Naive B cell (primary cell): ENCODE measurements at regions not wholly inside any gene's neighbourhood (a gene's known extent, or its start where the extent isn't known, plus 50 kb on each side); places are given as distances from the start of the nearest gene placed in this dataset.

Experiments
- ATAC-seq, 2 donors: fragments of 150-1000 bp; cut with Tn5 transposase; 2 replicates each; pipeline ENCODE4 v1.10.0; 2021; ENCODE audit warnings: low read depth in 2 of 2, mild to moderate bottlenecking in 2 of 2, moderate library complexity in 2 of 2
- DNase-seq: peaks from one replicate; pipeline ENCODE4 v3.0.0; 2022
- H3K27ac Mint-ChIP-seq, 6 donors: one replicate each; pipeline ENCODE4 v1.8.0; 2020 to 2022; ENCODE audit warnings: mild to moderate bottlenecking in 6 of 6, mixed read lengths in 6 of 6, moderate library complexity in 5 of 6, inconsistent platforms in 2 of 6
- H3K27me3 Mint-ChIP-seq, 3 donors: one replicate each; pipeline ENCODE4 v1.8.0; 2021 to 2022; ENCODE audit warnings: mixed read lengths in 3 of 3, mild to moderate bottlenecking in 1 of 3
- H3K36me3 Mint-ChIP-seq, 2 donors: one replicate each; pipeline ENCODE4 v1.8.0; 2020 to 2022; ENCODE audit warnings: mixed read lengths in 2 of 2, inconsistent platforms in 1 of 2, mild to moderate bottlenecking in 1 of 2
- H3K4me1 Mint-ChIP-seq, 3 donors: one replicate each; pipeline ENCODE4 v1.8.0; 2020 to 2022; ENCODE audit warnings: mixed read lengths in 3 of 3, inconsistent platforms in 1 of 3, mild to moderate bottlenecking in 1 of 3, moderate library complexity in 1 of 3
- H3K4me3 Mint-ChIP-seq, 8 donors: one replicate each; pipeline ENCODE4 v1.8.0; 2020 to 2022; ENCODE audit warnings: mild to moderate bottlenecking in 8 of 8, mixed read lengths in 8 of 8, moderate library complexity in 8 of 8, inconsistent platforms in 2 of 8
- H3K9me3 Mint-ChIP-seq, 7 donors: one replicate each; pipeline ENCODE4 v1.8.0; 2020 to 2022; ENCODE audit warnings: mixed read lengths in 7 of 7, mild to moderate bottlenecking in 5 of 7, inconsistent platforms in 2 of 7, moderate library complexity in 1 of 7

- H3K9me3 Mint-ChIP-seq: peaks cover 0 to 5% (median 4%) of the 10 kb centered on the region in 7 donors
- no peaks in the 10 kb centered on the region for H3K36me3 Mint-ChIP-seq
- H3K4me1 Mint-ChIP-seq: no peaks in the 10 kb centered on the region
- no peak for ATAC-seq
- H3K27ac Mint-ChIP-seq: peak overlapping the region in 1 of 6 donors; percentile 55
- no peaks in the 10 kb centered on the region for H3K27me3 Mint-ChIP-seq
- no peak overlapping the region for H3K4me3 Mint-ChIP-seq
- no peak for DNase-seq
Measured at GRCh38 chr17:72393553-72393952, 272.7 kb downstream of the SOX9 start.

DNA sequence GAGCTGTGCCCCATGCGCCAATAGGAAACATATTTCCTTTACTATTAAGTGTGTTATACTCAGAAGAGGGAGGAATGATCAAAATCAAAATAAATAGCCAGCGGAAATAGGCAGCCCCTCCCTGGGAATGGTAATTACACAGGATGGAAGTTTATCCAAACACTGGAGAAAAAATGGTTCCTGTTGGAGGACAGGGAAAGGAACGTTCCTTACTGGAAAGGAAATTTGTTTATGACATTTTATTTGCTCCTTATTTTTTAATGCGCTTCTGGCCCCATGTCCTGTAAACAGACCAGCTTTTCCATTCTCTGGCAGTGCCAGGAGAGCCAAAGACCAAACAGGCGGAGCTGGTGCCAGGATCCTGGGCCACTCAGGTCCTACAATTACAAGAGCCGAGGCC, 273.7 kb downstream of the SOX9 start:
- ATAC-seq (no peak), DNase-seq (no peak)
- H3K36me3 Mint-ChIP-seq: no peaks in the 10 kb centered on the region
- no peaks in the 10 kb centered on the region for H3K4me1 Mint-ChIP-seq
- H3K27me3 Mint-ChIP-seq: no peaks in the 10 kb centered on the region
- peaks cover 0 to 5% (median 4%) of the 10 kb centered on the region in 7 donors for H3K9me3 Mint-ChIP-seq
- no peak overlapping the region for H3K4me3 Mint-ChIP-seq
- H3K27ac Mint-ChIP-seq: no peak overlapping the region

DNA sequence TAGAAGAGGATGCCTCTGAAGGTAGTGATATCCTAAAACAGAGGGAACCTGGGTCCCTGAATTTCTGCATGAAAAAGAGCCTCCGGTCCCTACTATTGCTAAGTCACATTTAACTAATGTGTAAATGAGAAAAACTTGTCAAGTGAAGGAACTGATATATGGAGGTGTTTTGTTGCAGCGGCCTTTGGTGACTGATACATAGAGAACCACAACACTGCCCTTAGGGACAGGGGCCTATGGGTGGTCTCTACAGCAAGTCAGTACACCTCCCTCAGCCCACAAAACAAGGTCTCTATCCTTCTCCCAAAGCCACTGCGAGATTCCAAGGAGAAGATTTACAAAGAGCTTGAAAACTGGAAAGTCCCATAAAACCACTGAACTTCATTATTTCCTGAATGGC, 275.3 kb downstream of the SOX9 start:
- Mint-ChIP-seq H3K4me3 (no peak overlapping the region), H3K27ac (no peak overlapping the region), H3K27me3 (no peaks in the 10 kb centered on the region), H3K4me1 (no peaks in the 10 kb centered on the region), H3K9me3 (peaks cover 0 to 6% (median 4%) of the 10 kb centered on the region in 7 donors), H3K36me3 (no peaks in the 10 kb centered on the region)
- DNase-seq (no peak), ATAC-seq (no peak)

DNA sequence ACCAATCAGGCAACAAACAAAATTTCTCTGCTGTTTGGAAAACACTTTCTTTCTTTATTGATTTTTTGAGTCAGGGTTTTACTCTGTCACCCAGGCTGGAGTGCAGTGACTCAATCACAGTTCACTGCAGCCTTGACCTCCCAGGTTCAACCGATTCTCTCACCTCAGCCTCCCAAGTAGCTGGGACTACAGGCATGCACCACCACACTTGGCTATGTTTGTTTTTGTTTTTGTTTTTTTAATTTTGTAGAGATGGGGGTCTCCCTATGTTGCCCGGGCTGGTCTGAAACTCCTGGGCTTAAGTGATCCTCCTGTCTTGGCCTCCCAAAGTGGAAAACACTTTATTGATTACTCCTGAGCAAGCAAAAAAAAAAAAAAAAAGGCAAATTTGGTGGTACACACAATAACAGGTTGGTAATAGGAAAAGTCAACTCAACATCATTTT, 276.4 kb downstream of the SOX9 start:
- Mint-ChIP-seq H3K27ac (no peak overlapping the region), H3K4me1 (no peaks in the 10 kb centered on the region), H3K27me3 (no peaks in the 10 kb centered on the region), H3K9me3 (peaks cover 0 to 9% (median 4%) of the 10 kb centered on the region in 7 donors), H3K36me3 (no peaks in the 10 kb centered on the region), H3K4me3 (no peak overlapping the region)
- no peak for ATAC-seq
- DNase-seq: no peak

DNA sequence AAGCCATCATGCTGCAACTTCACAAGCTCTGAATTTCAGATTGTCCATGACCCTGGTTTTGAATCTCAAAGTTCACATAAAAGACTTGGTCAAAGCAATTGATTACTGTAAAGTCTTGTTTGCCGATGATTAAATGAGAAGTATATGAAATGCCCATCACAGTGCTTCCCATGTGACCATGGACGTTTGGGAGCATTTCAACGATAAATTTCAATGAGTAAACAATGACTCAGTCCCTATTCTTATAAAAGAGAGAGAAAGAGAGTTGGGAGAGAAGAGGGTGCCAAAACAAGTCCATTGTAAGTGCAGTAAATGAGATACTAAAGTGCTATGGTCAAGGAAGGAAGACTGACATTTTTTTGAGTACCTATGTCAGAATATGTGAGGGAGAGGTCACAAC, 276.9 kb downstream of the SOX9 start:
- no peaks in the 10 kb centered on the region for H3K27me3 Mint-ChIP-seq
- no peak overlapping the region for H3K27ac Mint-ChIP-seq
- ATAC-seq (no peak), DNase-seq (no peak)
- no peaks in the 10 kb centered on the region for H3K4me1 Mint-ChIP-seq
- no peaks in the 10 kb centered on the region for H3K36me3 Mint-ChIP-seq
- H3K4me3 Mint-ChIP-seq: no peak overlapping the region
- H3K9me3 Mint-ChIP-seq: peaks cover 0 to 9% (median 4%) of the 10 kb centered on the region in 7 donors

- Mint-ChIP-seq H3K36me3 (no peaks in the 10 kb centered on the region), H3K4me1 (no peaks in the 10 kb centered on the region), H3K4me3 (no peak overlapping the region), H3K27ac (no peak overlapping the region), H3K27me3 (no peaks in the 10 kb centered on the region), H3K9me3 (peaks cover 0 to 9% (median 4%) of the 10 kb centered on the region in 7 donors)
- ATAC-seq (no peak), DNase-seq (no peak)
Measured at GRCh38 chr17:72399023-72399607, 278.3 kb downstream of the SOX9 start.

GRCh38 chr17:72399608-72400487, 279.0 kb downstream of the SOX9 start:
- DNase-seq: no peak
- Mint-ChIP-seq H3K4me3 (no peak overlapping the region), H3K9me3 (peaks cover 0 to 9% (median 4%) of the 10 kb centered on the region in 7 donors), H3K4me1 (no peaks in the 10 kb centered on the region), H3K27me3 (no peaks in the 10 kb centered on the region), H3K27ac (no peak overlapping the region), H3K36me3 (no peaks in the 10 kb centered on the region)
- no peak for ATAC-seq

DNA sequence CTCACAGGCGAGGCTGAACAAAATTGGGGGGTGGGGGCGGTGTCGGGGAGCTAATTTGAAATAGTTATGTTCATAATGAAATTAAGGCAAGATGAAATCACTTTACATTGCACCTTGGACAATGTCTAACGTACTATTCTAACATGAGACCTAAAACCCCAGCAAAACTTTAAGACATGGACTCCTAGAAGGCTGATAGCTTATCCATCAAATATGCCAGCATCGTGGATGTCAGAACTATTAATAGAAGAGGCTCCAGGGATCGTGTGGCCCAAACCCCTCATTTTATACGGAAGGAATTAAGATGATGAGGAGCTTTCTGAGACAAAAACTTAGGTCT, 279.6 kb downstream of the SOX9 start:
- Mint-ChIP-seq H3K27ac (no peak overlapping the region), H3K36me3 (no peaks in the 10 kb centered on the region), H3K27me3 (no peaks in the 10 kb centered on the region), H3K4me3 (no peak overlapping the region), H3K9me3 (peaks cover 0 to 9% (median 4%) of the 10 kb centered on the region in 7 donors), H3K4me1 (no peaks in the 10 kb centered on the region)
- DNase-seq (no peak), ATAC-seq (no peak)

DNA sequence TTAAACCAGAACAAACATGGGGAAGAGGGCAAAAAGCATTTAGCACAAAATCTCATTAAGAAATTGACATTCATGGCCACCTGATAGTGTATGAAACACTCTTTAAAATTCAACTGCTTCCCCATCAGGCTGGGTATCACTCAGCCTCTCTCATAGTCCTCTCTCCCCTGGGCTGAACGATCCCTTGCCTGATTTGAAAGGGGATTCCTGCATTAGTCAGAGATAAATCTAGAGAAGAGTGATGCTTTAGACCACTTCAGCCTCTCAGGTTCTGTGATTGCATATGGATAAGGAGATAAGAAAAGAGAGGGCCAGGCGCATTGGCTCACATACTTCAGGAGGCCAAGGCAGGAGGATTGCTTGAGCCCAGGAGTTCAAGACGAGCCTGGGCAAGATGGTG, 280.0 kb downstream of the SOX9 start:
- H3K27me3 Mint-ChIP-seq: no peaks in the 10 kb centered on the region
- H3K4me1 Mint-ChIP-seq: no peaks in the 10 kb centered on the region
- no peak overlapping the region for H3K4me3 Mint-ChIP-seq
- H3K27ac Mint-ChIP-seq: no peak overlapping the region
- DNase-seq (no peak), ATAC-seq (no peak)
- H3K36me3 Mint-ChIP-seq: no peaks in the 10 kb centered on the region
- peaks cover 0 to 9% (median 4%) of the 10 kb centered on the region in 7 donors for H3K9me3 Mint-ChIP-seq

DNA sequence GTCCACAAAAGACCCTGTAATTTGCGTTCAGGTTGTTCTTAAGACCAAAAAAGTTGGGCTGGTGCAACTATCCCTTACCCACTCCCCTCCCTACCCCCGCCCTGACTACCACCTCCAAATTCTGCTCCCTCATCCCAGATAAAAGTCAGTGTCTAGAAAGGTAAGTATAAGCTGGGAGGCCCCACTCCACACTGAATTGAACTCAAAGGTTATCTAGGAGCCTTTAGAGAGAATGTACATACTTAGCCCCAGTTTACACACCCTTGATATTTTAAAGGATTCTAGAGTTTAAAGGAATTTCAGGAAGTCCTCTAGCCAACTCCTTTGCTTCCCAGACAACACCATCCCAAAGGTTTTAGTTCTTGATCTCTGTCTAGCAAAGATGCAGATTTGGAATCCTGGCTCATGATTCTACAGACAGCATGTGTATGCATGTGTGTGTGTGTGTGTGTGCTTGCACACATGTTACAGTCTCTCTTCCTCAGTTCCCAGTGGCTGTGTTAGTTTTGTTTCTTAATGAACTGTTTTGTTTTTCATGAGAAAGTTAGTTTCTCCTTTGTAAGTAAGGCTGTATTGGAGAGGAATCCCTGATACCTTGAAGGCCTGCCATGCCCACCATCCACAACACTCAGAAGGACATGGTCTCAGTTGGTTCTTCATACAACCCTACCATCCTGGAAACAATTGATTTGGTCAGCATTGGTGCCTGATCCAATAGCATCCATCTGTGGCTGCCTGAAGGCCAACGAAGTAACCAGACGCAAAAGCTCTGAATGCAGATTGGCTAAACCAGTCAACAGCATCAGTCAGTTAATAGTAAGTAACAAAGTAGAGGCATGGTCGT, 281.3 kb downstream of the SOX9 start:
- H3K27ac Mint-ChIP-seq: no peak overlapping the region
- H3K4me1 Mint-ChIP-seq: no peaks in the 10 kb centered on the region
- peaks cover 0 to 9% (median 4%) of the 10 kb centered on the region in 7 donors for H3K9me3 Mint-ChIP-seq
- ATAC-seq (no peak), DNase-seq (no peak)
- no peaks in the 10 kb centered on the region for H3K27me3 Mint-ChIP-seq
- no peaks in the 10 kb centered on the region for H3K36me3 Mint-ChIP-seq
- H3K4me3 Mint-ChIP-seq: no peak overlapping the region

DNA sequence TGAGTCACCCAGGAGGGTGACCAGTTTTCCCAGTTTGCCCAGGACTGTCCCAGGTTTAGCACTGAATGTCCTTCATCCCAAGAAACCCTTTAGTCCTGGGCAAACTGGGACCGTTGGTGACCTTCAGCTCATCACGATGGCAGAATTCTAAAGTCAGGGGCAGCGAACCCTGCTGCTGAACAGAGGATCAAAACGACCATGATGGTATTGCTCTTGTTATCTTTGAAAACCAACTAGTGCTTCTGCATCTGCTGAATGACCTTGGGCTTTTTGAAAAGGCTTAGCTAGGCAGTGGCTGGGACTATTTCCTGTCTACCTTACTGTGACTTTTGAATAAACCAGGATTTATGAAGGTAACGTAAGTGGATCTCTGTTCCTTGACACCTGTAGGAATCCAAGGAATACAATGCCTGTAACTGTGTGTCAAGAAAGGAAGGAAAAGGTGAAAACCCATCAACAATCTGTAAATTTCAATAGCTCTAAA, 281.9 kb downstream of the SOX9 start:
- Mint-ChIP-seq H3K4me1 (no peaks in the 10 kb centered on the region), H3K36me3 (no peaks in the 10 kb centered on the region), H3K27ac (no peak overlapping the region), H3K4me3 (no peak overlapping the region), H3K9me3 (peaks cover 0 to 7% (median 3%) of the 10 kb centered on the region in 7 donors), H3K27me3 (no peaks in the 10 kb centered on the region)
- ATAC-seq (no peak), DNase-seq (no peak)

DNA sequence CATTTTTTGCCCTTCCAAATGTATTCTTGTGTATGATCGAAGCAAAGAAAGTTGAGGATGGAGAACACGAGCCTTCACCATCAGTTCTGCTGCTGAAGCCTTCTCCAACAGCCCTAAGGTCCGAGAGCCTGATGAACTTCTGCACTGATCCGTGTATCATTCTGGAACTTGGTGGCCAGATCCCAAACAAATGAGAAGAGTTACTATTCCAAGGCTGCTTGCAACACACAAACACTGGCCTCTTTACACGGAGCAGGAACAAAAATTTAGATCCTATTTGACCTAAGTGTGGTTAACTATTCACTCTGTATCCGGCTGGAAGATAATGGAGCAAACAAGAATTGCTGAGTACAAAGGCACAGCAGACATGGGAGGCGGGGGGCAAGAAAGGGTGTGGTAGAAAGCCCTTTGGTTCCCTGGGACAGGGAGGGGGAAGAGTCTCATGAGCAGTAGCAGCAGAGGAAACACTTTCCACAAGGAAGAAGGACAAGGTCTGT, 282.9 kb downstream of the SOX9 start:
- Mint-ChIP-seq H3K27ac (no peak overlapping the region), H3K4me3 (no peak overlapping the region), H3K27me3 (no peaks in the 10 kb centered on the region), H3K4me1 (no peaks in the 10 kb centered on the region), H3K9me3 (peaks cover 0 to 8% (median 2%) of the 10 kb centered on the region in 7 donors), H3K36me3 (no peaks in the 10 kb centered on the region)
- no peak for ATAC-seq
- DNase-seq: no peak

DNA sequence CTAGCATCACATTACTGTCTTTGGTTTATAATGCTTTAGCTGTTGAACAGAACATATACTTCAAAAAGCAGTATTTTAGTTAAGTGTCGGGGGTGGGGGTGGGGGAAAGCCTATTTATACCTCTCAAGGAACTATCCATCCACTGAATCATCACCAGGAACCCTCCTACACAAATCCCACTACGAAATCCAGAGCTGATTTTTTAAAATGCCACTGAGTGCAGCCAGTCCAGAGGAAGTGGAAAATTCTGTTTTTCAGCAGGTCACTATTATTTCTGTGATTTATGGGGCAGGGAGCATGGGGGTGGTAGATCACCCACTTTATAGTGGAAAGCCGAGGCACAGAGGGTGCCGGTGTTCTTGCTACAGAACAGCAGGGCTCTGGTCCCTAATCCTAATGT, 284.1 kb downstream of the SOX9 start:
- Mint-ChIP-seq H3K27ac (no peak overlapping the region), H3K4me3 (no peak overlapping the region), H3K4me1 (no peaks in the 10 kb centered on the region)

More for the DNA sequence above, 284.1 kb downstream of the SOX9 start:
- no peaks in the 10 kb centered on the region for H3K36me3 Mint-ChIP-seq
- H3K9me3 Mint-ChIP-seq: peaks cover 0 to 8% (median 2%) of the 10 kb centered on the region in 7 donors
- no peak for DNase-seq
- H3K27me3 Mint-ChIP-seq: no peaks in the 10 kb centered on the region
- ATAC-seq: no peak
